SU-DHL-6 (cell line): ENCODE measurements at regions not wholly inside any gene's neighbourhood (a gene's known extent, or its start where the extent isn't known, plus 50 kb on each side); places are given as distances from the start of the nearest gene placed in this dataset.

Source experiments
- H2AFZ ChIP-seq: fragments of 200-600 bp; sonication (generic); 2 replicates; pipeline ENCODE4 v1.6.1; 2014; ENCODE audit warnings: low read depth, mild to moderate bottlenecking, moderate library complexity, mixed read lengths, antibody characterized with exemption, low read length; ENCODE audit not compliant: severe bottlenecking
- H3F3A ChIP-seq: fragments of 200-600 bp; shearing (Covaris generic); 2 replicates; pipeline ENCODE4 v1.6.0; 2016; ENCODE audit warnings: antibody characterized with exemption, mild to moderate bottlenecking; ENCODE audit not compliant: insufficient read depth
- H3K27ac ChIP-seq: fragments of 200-600 bp; sonication (generic); 2 replicates; pipeline ENCODE4 v1.5.1; 2016; ENCODE audit warnings: low read depth, mild to moderate bottlenecking, low read length, moderate library complexity, mixed read lengths
- H3K27me3 ChIP-seq: fragments of 200-600 bp; sonication (generic), shearing (Covaris generic); 2 replicates; pipeline ENCODE4 v1.6.0; 2014; ENCODE audit warnings: mild to moderate bottlenecking, low read length
- H3K36me3 ChIP-seq: fragments of 200-600 bp; sonication (generic); 2 replicates; pipeline ENCODE4 v1.6.1; 2014; ENCODE audit warnings: mild to moderate bottlenecking, low read length, mixed read lengths
- H3K4me2 ChIP-seq: fragments of 300-600, 200-600 bp; shearing (Covaris generic), sonication (generic); 2 replicates; pipeline ENCODE4 v1.6.0; 2014; ENCODE audit warnings: low read length, low read depth, mild to moderate bottlenecking; ENCODE audit not compliant: poor library complexity, severe bottlenecking
- H3K4me3 ChIP-seq: fragments of 200-600 bp; sonication (generic); 2 replicates; pipeline ENCODE4 v1.5.1; 2014; ENCODE audit warnings: antibody characterized with exemption, low read length, mild to moderate bottlenecking, mixed read lengths; ENCODE audit not compliant: insufficient read depth, poor library complexity, severe bottlenecking
- H3K79me2 ChIP-seq: fragments of 200-600 bp; sonication (generic); 2 replicates; pipeline ENCODE4 v1.6.1; 2014; ENCODE audit warnings: mild to moderate bottlenecking, low read length, moderate library complexity; ENCODE audit not compliant: insufficient read depth
- H3K9ac ChIP-seq: fragments of 200-600 bp; sonication (generic); 2 replicates; pipeline ENCODE4 v1.7.0; 2014; ENCODE audit warnings: mild to moderate bottlenecking, low read length
- H3K9me2 ChIP-seq: fragments of 200-600 bp; sonication (generic); replicated peaks from 2 replicates; pipeline ENCODE4 v1.6.1; 2014; ENCODE audit warnings: low read length; ENCODE audit not compliant: insufficient read depth
- H3K9me3 ChIP-seq: fragments of 200-600 bp; sonication (generic); 2 replicates; pipeline ENCODE4 v1.6.1; 2014; ENCODE audit warnings: low read length, mixed read lengths; ENCODE audit not compliant: insufficient read depth
- H4K20me1 ChIP-seq: fragments of 200-600 bp; sonication (generic); 2 replicates; pipeline ENCODE4 v1.6.1; 2014; ENCODE audit warnings: low read depth, mild to moderate bottlenecking, antibody characterized with exemption, low read length, moderate library complexity, mixed read lengths
- EZH2phosphoT487 ChIP-seq: fragments of 200-600 bp; sonication (generic), shearing (Covaris generic); conservative IDR thresholded peaks from 2 replicates; pipeline ENCODE4 v1.6.1; 2018; ENCODE audit warnings: mild to moderate bottlenecking, antibody characterized with exemption, low read length, moderate library complexity, mixed read lengths
- TF ChIP-seq, protein P1 (sequence below): fragments of 200-600 bp; sonication (generic); IDR thresholded peaks from one replicate; pipeline ENCODE4 v1.5.1; 2017; ENCODE audit warnings: antibody characterized with exemption, mild to moderate bottlenecking, low read length, moderate library complexity; ENCODE audit not compliant: insufficient read depth, poor library complexity, severe bottlenecking

- no peak overlapping the region for H3K4me2 ChIP-seq
- no peak overlapping the region for H3K27ac ChIP-seq
- no peak overlapping the region for H3K4me3 ChIP-seq
- H3K27me3 ChIP-seq, result no peaks in the 10 kb centered on the region
- no peaks in the 10 kb centered on the region; the same call in 1 of the 2 replicates for H3K36me3 ChIP-seq
- no peaks in the 10 kb centered on the region for H3K9me3 ChIP-seq
- no peaks in the 10 kb centered on the region for H3K9me2 ChIP-seq
- no peaks in the 10 kb centered on the region for H4K20me1 ChIP-seq
- H3K79me2 ChIP-seq, result no peaks in the 10 kb centered on the region
- H3K9ac ChIP-seq, result no peak overlapping the region
- no peak for TF ChIP-seq EZH2phosphoT487
- TF ChIP-seq, protein P1, sequence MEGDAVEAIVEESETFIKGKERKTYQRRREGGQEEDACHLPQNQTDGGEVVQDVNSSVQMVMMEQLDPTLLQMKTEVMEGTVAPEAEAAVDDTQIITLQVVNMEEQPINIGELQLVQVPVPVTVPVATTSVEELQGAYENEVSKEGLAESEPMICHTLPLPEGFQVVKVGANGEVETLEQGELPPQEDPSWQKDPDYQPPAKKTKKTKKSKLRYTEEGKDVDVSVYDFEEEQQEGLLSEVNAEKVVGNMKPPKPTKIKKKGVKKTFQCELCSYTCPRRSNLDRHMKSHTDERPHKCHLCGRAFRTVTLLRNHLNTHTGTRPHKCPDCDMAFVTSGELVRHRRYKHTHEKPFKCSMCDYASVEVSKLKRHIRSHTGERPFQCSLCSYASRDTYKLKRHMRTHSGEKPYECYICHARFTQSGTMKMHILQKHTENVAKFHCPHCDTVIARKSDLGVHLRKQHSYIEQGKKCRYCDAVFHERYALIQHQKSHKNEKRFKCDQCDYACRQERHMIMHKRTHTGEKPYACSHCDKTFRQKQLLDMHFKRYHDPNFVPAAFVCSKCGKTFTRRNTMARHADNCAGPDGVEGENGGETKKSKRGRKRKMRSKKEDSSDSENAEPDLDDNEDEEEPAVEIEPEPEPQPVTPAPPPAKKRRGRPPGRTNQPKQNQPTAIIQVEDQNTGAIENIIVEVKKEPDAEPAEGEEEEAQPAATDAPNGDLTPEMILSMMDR, result no peak
- H3F3A ChIP-seq, result 0 out of 2 replicates have a peak, but pooled peaks cover 3% of the 10 kb centered on the region
- no peak overlapping the region for H2AFZ ChIP-seq
These were observed 817.2 kb upstream of the CADM2 start for GRCh38 chr3:84141571-84141970.

GRCh38 chr3:84165328-84165727, 793.5 kb upstream of the CADM2 start:
- no peak overlapping the region for H3K4me2 ChIP-seq
- H3K9me3 ChIP-seq, result peaks cover 6% of the 10 kb centered on the region
- no peak overlapping the region for H3K9ac ChIP-seq
- TF ChIP-seq, protein P1, result no peak
- TF ChIP-seq EZH2phosphoT487, result no peak
- H3K27ac ChIP-seq, result no peak overlapping the region
- H4K20me1 ChIP-seq, result no peaks in the 10 kb centered on the region
- no peak overlapping the region for H2AFZ ChIP-seq
- no peaks in the 10 kb centered on the region for H3K27me3 ChIP-seq
- H3K36me3 ChIP-seq, result 0 out of 2 replicates have a peak, but pooled peaks cover 4% of the 10 kb centered on the region
- H3F3A ChIP-seq, result no peaks in the 10 kb centered on the region
- H3K9me2 ChIP-seq, result no peaks in the 10 kb centered on the region
- no peak overlapping the region for H3K4me3 ChIP-seq
- no peaks in the 10 kb centered on the region for H3K79me2 ChIP-seq

GRCh38 chr3:84175449-84175848, 783.3 kb upstream of the CADM2 start:
- no peaks in the 10 kb centered on the region for H3K79me2 ChIP-seq
- H3K4me3 ChIP-seq, result no peak overlapping the region
- H3K9me3 ChIP-seq, result peaks cover 7% of the 10 kb centered on the region; the same call in 1 of the 2 replicates
- H4K20me1 ChIP-seq, result no peaks in the 10 kb centered on the region
- TF ChIP-seq, protein P1, result no peak
- no peak for TF ChIP-seq EZH2phosphoT487
- no peak overlapping the region for H3K4me2 ChIP-seq
- H3K9me2 ChIP-seq, result no peaks in the 10 kb centered on the region
- 0 out of 2 replicates have a peak, but pooled peaks cover 2% of the 10 kb centered on the region for H3K36me3 ChIP-seq
- no peaks in the 10 kb centered on the region for H3K27me3 ChIP-seq
- no peak overlapping the region for H3K27ac ChIP-seq
- no peaks in the 10 kb centered on the region; the same call in 1 of the 2 replicates for H3F3A ChIP-seq
- H2AFZ ChIP-seq, result no peak overlapping the region
- H3K9ac ChIP-seq, result no peak overlapping the region
